ENCODE measurements at regions not wholly inside any gene's neighbourhood (a gene's known extent, or its start where the extent isn't known, plus 50 kb on each side); places are given as distances from the start of the nearest gene placed in this dataset.

DNA sequence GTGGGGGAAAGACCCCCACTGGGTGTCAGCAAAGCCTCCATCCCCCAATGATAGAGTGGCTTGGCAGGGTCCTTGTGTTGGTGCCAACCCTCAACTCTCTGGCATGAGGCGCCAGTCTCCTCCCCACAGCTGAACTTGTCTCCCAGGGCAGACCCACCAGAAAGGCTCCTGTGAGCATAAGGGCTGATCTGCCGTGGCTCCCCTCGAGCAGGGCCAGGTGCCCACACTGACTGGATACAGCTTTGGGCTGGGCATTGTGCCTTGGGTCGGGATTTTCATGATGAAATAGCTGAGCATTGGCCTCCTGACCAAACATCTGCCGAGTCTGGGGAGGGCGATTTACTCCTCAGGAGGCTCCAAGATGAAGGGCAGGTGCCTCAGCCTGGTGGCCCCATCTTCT, 68.1 kb upstream of the NPTX2 start:
- ATAC-seq (no peak), DNase-seq (no peak)
- no peak overlapping the region for H3K27ac ChIP-seq
- intact Hi-C loops (cut with DNase I), result no loop called here
- H3K9me3 ChIP-seq, result peaks cover 11% of the 10 kb centered on the region
- TF ChIP-seq CTCF (IDR thresholded peaks at IDR 0.05), result no peak
- no peaks in the 10 kb centered on the region for H3K4me1 ChIP-seq
- H3K27me3 ChIP-seq (ENCODE audit: insufficient read depth in 3 of 3, low read length in 2 of 3), result no peaks in the 10 kb centered on the region
- no peaks in the 10 kb centered on the region for H3K36me3 ChIP-seq (ENCODE audit: insufficient read depth in 1 of 2, low read depth in 1 of 2)
- WGBS, 3 donors, result 21 to 32% (median 24%) methylated on average over 6 of the region's 6 CpGs
- no peak overlapping the region for H3K4me3 ChIP-seq

GRCh38 chr7:98548370-98548769, 68.7 kb upstream of the NPTX2 start:
- TF ChIP-seq CTCF (IDR thresholded peaks at IDR 0.05), result no peak
- Histone ChIP-seq H3K36me3 (ENCODE audit: insufficient read depth in 1 of 2, low read depth in 1 of 2) (no peaks in the 10 kb centered on the region), H3K27me3 (ENCODE audit: insufficient read depth in 3 of 3, low read length in 2 of 3) (no peaks in the 10 kb centered on the region), H3K9me3 (peaks cover 11% of the 10 kb centered on the region), H3K4me1 (no peaks in the 10 kb centered on the region), H3K27ac (no peak overlapping the region), H3K4me3 (no peak overlapping the region)
- intact Hi-C loops (cut with DNase I), result no loop called here
- 90 to 95% (median 91%) methylated on average over 2 of the region's 2 CpGs for WGBS, 3 donors
- no peak for ATAC-seq
- DNase-seq, result no peak

DNA sequence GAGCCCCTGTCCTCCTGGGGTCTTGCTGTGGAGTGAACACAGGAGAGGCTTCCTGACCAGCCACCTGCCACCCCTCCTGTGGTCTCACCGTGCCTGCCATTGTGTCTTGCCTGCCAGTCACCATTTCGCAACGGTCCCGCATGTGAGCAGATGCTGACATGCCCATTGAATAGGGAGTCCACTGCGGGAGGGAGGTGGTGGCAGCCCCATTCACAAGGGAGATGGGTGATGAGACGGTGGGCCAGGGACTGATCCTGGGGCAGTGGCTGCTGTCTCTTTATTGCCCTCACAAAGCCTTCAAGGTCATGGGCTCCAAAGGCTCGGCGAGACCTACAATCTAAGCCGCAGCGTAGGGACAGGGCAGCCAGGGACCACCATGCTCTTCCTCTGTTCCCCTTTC, 76.0 kb upstream of the NPTX2 start:
- 80 to 82% (median 80%) methylated on average over 10 of the region's 10 CpGs for WGBS, 3 donors

DNA sequence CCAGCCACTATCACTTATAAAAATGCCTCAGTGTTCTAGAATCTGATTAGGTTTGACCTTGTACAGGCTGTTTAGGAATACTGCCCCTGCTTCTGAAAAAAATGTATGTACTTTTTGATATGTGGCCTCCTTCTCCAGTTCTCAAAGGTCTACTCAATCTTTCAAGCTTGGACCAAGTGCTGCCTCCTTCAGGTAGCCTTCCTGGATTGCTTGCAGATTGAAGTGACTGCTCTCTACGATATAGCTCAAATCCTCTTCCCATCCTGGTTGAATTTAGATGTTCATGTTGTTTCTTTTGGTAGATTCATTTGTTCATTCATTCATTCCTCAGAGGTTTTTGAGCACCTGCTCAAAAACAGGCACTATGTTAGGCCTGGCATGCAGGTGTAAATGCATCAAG, 77.2 kb upstream of the NPTX2 start:
- 54 to 70% (median 61%) methylated on average over 1 of the region's 1 CpG for WGBS, 3 donors
- H3K27ac ChIP-seq, result no peak overlapping the region

More for the DNA sequence above, 76.0 kb upstream of the NPTX2 start:
- Histone ChIP-seq H3K27ac (no peak overlapping the region), H3K36me3 (ENCODE audit: insufficient read depth in 1 of 2, low read depth in 1 of 2) (no peaks in the 10 kb centered on the region), H3K4me3 (no peak overlapping the region), H3K9me3 (peaks cover 3% of the 10 kb centered on the region), H3K27me3 (ENCODE audit: insufficient read depth in 3 of 3, low read length in 2 of 3) (no peaks in the 10 kb centered on the region), H3K4me1 (no peaks in the 10 kb centered on the region)
- ATAC-seq, result no peak
- no peak for TF ChIP-seq CTCF (IDR thresholded peaks at IDR 0.05)
- no peak for DNase-seq
- intact Hi-C loops (cut with DNase I), result no loop called here

More for the DNA sequence above, 77.2 kb upstream of the NPTX2 start:
- ATAC-seq (no peak), DNase-seq (no peak)
- H3K4me3 ChIP-seq, result no peak overlapping the region
- H3K9me3 ChIP-seq, result peaks cover 3% of the 10 kb centered on the region
- intact Hi-C loops (cut with DNase I), result no loop called here
- no peak for TF ChIP-seq CTCF (IDR thresholded peaks at IDR 0.05)
- H3K4me1 ChIP-seq, result no peaks in the 10 kb centered on the region
- no peaks in the 10 kb centered on the region for H3K36me3 ChIP-seq (ENCODE audit: insufficient read depth in 1 of 2, low read depth in 1 of 2)
- H3K27me3 ChIP-seq (ENCODE audit: insufficient read depth in 3 of 3, low read length in 2 of 3), result no peaks in the 10 kb centered on the region

All from psoas muscle (tissue), 7 donors.